Erythroblast (primary cell): ENCODE measurements at regions not wholly inside any gene's neighbourhood (a gene's known extent, or its start where the extent isn't known, plus 50 kb on each side); places are given as distances from the start of the nearest gene placed in this dataset.

ENCODE experiments used
- GATA1 ChIP-seq: IDR thresholded peaks from 2 replicates; pipeline ENCODE4 v1.6.1; 2011; ENCODE audit warnings: low read depth, mild to moderate bottlenecking, control low read depth, low read length, moderate library complexity
- POLR2A ChIP-seq: IDR thresholded peaks from 2 replicates; pipeline ENCODE4 v1.6.1; 2011; ENCODE audit warnings: mild to moderate bottlenecking, low read length

DNA sequence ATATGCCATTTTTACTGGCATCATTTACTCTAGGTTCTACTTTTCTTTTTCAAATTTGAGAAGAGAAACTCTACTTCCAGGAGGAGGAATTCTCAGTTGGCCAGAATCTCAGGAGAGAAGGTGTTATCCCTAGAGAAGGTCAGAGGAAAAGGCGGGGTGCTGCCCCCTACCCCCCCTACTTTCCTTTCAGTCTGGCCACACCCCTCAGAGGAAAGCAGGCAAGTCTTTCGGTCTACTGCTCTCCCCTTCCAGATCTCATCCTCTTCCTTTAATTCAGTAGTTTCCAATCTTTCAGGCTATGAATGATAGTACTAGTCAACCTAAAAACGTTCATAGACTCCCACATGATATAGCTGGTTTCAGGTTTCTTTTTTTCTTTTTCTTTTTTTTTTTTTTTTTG, 366.5 kb upstream of the TBL1XR1 start:
- TF ChIP-seq POLR2A = no peak
- no peak for TF ChIP-seq GATA1
